ENCODE measurements at regions not wholly inside any gene's neighbourhood (a gene's known extent, or its start where the extent isn't known, plus 50 kb on each side); places are given as distances from the start of the nearest gene placed in this dataset.

DNA sequence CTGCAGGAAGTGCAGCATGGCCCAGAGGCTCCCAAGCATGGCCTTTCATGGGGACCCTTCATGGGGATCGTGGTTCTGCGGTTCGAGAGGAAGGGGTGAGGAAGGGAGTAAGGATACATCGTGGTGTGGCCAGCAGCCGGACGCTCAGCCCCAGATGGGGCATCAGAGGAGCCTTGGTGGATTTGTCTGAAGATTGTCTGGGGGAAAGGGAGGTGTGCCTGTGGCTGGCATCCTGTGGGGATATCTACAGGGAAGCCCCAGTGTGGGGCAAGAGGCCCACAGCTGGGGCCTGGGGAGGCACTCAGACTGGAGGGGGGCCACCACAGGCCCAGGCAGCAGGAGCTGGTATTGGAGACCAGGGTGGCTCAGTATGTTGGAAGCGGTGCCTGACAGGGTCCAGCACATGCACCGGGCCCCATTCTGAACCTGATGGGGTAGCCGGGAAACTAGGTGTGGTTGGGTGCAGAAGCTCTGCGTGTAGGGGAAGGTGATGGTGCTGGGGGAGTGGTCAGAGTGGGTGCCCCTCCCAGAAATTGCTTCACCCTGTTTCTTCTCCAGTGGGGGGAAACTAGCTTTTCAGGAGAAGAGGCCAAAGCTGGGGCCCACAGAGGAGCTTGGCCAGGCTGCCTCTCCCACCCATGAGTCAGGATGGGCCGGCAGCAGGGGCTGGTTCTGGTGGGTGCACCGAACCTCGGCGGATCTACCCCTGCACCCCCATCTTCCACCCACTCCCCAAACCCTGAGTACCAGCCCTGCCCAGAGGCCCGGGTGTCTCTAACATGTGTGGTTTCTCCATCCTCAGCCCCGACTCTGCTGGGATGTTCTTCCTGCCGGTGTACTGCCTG lies 274.4 kb upstream of the HDAC4 start:
- H3K27me3 Mint-ChIP-seq (ENCODE audit: unreplicated experiment): peaks cover 10% of the 10 kb centered on the region
- DNase-seq (ENCODE audit: low spot score): no peak
- TF ChIP-seq, protein P1, sequence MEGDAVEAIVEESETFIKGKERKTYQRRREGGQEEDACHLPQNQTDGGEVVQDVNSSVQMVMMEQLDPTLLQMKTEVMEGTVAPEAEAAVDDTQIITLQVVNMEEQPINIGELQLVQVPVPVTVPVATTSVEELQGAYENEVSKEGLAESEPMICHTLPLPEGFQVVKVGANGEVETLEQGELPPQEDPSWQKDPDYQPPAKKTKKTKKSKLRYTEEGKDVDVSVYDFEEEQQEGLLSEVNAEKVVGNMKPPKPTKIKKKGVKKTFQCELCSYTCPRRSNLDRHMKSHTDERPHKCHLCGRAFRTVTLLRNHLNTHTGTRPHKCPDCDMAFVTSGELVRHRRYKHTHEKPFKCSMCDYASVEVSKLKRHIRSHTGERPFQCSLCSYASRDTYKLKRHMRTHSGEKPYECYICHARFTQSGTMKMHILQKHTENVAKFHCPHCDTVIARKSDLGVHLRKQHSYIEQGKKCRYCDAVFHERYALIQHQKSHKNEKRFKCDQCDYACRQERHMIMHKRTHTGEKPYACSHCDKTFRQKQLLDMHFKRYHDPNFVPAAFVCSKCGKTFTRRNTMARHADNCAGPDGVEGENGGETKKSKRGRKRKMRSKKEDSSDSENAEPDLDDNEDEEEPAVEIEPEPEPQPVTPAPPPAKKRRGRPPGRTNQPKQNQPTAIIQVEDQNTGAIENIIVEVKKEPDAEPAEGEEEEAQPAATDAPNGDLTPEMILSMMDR (IDR thresholded peaks at IDR 0.05; ENCODE audit: unreplicated experiment): no peak
- no peak overlapping the region for H3K27ac Mint-ChIP-seq (ENCODE audit: unreplicated experiment)
- H3K4me1 Mint-ChIP-seq (ENCODE audit: unreplicated experiment): no peaks in the 10 kb centered on the region
- H3K9me3 Mint-ChIP-seq (ENCODE audit: unreplicated experiment): no peaks in the 10 kb centered on the region
- H3K4me3 Mint-ChIP-seq (ENCODE audit: unreplicated experiment): no peak overlapping the region
- no peaks in the 10 kb centered on the region for H3K36me3 Mint-ChIP-seq (ENCODE audit: low read depth, unreplicated experiment)

GRCh38 chr2:239674101-239674980 lies 273.5 kb upstream of the HDAC4 start:
- no peak for DNase-seq (ENCODE audit: low spot score)
- Mint-ChIP-seq H3K4me3 (ENCODE audit: unreplicated experiment) (peak overlapping the region; percentile 29), H3K4me1 (ENCODE audit: unreplicated experiment) (no peaks in the 10 kb centered on the region), H3K27me3 (ENCODE audit: unreplicated experiment) (peaks cover 10% of the 10 kb centered on the region), H3K27ac (ENCODE audit: unreplicated experiment) (no peak overlapping the region), H3K36me3 (ENCODE audit: low read depth, unreplicated experiment) (no peaks in the 10 kb centered on the region), H3K9me3 (ENCODE audit: unreplicated experiment) (no peaks in the 10 kb centered on the region)
- TF ChIP-seq, protein P1 (IDR thresholded peaks at IDR 0.05; ENCODE audit: unreplicated experiment): no peak

GRCh38 chr2:239673641-239674040 lies 272.8 kb upstream of the HDAC4 start:
- no peak overlapping the region for H3K27ac Mint-ChIP-seq (ENCODE audit: unreplicated experiment)
- no peak overlapping the region for H3K4me3 Mint-ChIP-seq (ENCODE audit: unreplicated experiment)
- H3K4me1 Mint-ChIP-seq (ENCODE audit: unreplicated experiment): no peaks in the 10 kb centered on the region
- H3K27me3 Mint-ChIP-seq (ENCODE audit: unreplicated experiment): peaks cover 12% of the 10 kb centered on the region
- no peaks in the 10 kb centered on the region for H3K9me3 Mint-ChIP-seq (ENCODE audit: unreplicated experiment)
- TF ChIP-seq, protein P1 (IDR thresholded peaks at IDR 0.05; ENCODE audit: unreplicated experiment): no peak
- no peaks in the 10 kb centered on the region for H3K36me3 Mint-ChIP-seq (ENCODE audit: low read depth, unreplicated experiment)
- no peak for DNase-seq (ENCODE audit: low spot score)

DNA sequence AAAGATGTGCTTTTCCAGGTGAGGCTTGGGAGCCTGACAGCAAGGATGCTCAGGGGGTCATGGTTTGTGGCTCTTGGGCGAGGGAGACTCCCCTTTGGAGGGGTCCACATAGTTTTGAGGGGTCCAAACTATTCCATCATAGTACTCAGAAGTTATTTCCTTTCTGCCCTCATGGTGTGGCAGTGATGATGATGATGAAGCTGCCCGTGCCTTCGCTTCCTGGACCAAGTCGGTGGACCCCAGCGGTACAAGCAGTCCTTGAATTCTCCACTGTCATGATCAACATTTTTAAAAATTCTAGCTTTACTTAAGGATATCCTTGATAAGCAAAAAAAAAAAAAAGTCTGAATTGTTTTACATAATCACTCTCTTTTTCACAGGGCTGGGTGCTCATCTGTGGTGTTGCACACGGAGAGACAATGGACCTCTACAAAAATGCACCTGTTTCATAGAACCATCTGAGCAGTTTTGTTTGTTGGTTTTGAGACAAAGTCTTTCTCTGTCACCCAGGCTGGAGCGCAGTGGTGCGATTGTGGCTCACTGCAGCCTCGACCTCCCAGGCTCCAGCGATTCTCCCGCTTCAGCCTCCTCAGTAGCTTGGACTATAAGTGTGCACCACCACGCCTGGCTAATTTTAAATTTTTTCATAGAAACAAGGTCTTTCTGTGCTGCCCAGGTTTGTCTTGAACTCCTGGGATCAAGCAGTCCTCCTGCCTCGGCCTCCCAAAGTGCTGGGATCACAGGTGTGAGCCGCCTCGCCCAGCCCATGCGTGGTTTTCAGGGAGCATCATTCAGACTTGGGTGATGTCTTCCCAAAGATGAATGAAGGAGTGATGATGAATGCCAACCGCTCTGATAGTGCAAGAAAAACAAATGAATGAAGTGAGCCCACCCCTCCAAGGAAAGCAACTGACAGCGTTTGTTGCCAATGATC lies 271.4 kb upstream of the HDAC4 start:
- TF ChIP-seq, protein P1 (IDR thresholded peaks at IDR 0.05; ENCODE audit: unreplicated experiment): no peak
- Mint-ChIP-seq H3K4me3 (ENCODE audit: unreplicated experiment) (no peak overlapping the region), H3K36me3 (ENCODE audit: low read depth, unreplicated experiment) (no peaks in the 10 kb centered on the region), H3K27ac (ENCODE audit: unreplicated experiment) (no peak overlapping the region), H3K27me3 (ENCODE audit: unreplicated experiment) (peaks cover 12% of the 10 kb centered on the region), H3K4me1 (ENCODE audit: unreplicated experiment) (no peaks in the 10 kb centered on the region), H3K9me3 (ENCODE audit: unreplicated experiment) (no peaks in the 10 kb centered on the region)
- DNase-seq (ENCODE audit: low spot score): no peak

Measured in endothelial cell (in vitro differentiated cells).